ENCODE measurements at regions not wholly inside any gene's neighbourhood (a gene's known extent, or its start where the extent isn't known, plus 50 kb on each side); places are given as distances from the start of the nearest gene placed in this dataset.

DNA sequence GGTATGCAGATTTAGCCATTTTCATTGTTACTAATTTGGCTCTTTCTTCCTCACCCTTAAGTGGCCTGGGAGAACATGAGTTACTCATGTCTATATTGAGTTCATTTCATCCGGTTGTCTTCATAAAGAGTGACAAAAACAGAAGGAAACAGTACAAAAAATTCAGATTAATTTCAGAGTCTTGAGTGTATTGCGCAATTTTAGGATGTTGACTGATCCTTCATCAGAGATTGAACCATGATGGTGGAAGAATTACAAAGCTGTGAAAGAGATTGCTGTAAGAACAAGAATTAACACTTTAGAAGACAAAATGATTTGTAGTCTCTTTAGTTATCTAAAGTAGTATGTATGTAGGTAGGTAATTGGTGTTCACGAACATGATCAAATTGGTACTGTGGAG lies 194.0 kb upstream of the PPP1R3A start:
- TF ChIP-seq, protein P1, sequence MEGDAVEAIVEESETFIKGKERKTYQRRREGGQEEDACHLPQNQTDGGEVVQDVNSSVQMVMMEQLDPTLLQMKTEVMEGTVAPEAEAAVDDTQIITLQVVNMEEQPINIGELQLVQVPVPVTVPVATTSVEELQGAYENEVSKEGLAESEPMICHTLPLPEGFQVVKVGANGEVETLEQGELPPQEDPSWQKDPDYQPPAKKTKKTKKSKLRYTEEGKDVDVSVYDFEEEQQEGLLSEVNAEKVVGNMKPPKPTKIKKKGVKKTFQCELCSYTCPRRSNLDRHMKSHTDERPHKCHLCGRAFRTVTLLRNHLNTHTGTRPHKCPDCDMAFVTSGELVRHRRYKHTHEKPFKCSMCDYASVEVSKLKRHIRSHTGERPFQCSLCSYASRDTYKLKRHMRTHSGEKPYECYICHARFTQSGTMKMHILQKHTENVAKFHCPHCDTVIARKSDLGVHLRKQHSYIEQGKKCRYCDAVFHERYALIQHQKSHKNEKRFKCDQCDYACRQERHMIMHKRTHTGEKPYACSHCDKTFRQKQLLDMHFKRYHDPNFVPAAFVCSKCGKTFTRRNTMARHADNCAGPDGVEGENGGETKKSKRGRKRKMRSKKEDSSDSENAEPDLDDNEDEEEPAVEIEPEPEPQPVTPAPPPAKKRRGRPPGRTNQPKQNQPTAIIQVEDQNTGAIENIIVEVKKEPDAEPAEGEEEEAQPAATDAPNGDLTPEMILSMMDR (IDR thresholded peaks at IDR 0.05) = no peak
- no peak for TF ChIP-seq POLR2A (IDR thresholded peaks at IDR 0.05)
